CD4-positive, alpha-beta T cell (primary cell): ENCODE measurements at regions not wholly inside any gene's neighbourhood (a gene's known extent, or its start where the extent isn't known, plus 50 kb on each side); places are given as distances from the start of the nearest gene placed in this dataset.

ENCODE experiments used
- ATAC-seq: fragments of 200-7000 bp; cut with Tn5 transposase; one replicate; pipeline ENCODE4 v1.10.0; 2022; ENCODE audit warnings: mild to moderate bottlenecking; ENCODE audit not compliant: poor library complexity
- CTCF ChIA-PET: fragments of 350-600 bp; sonication (Branson Sonifier 250); formaldehyde crosslinking; loops from one replicate; lab custom pipeline; 2021; ENCODE audit warnings: antibody characterized with exemption, inconsistent platforms; lab: Charles Lee
- POLR2A ChIA-PET: fragments of 350-600 bp; sonication (Branson Sonifier 250); formaldehyde crosslinking; loops from one replicate; lab custom pipeline; 2021; ENCODE audit warnings: antibody characterized with exemption, inconsistent platforms; lab: Charles Lee
- DNase-seq, 14 experiments: peaks; one replicate each; pipeline ENCODE4 v3.0.0-alpha.2; 2013 to 2020; ENCODE audit warnings: mixed read lengths in 2 of 14
- H3K27ac ChIP-seq, 2 donors: one replicate each; pipeline versions ENCODE4 v1.5.1 to v1.7.0; 2013; ENCODE audit warnings: low read length in 2 of 2, low read depth in 1 of 2, mild to moderate bottlenecking in 1 of 2
- H3K27me3 ChIP-seq, 2 experiments: 1 replicate in 1 of 2; 2 replicates in 1 of 2; pipeline versions ENCODE4 v1.6.1 to v1.7.0; 2013; ENCODE audit warnings: low read length in 2 of 2, control low read depth in 1 of 2, mild to moderate bottlenecking in 1 of 2, moderate library complexity in 1 of 2; ENCODE audit not compliant: insufficient read depth in 2 of 2, control insufficient read depth in 1 of 2
- H3K36me3 ChIP-seq: one replicate; pipeline ENCODE4 v1.6.1; 2013; ENCODE audit warnings: low read length, control low read depth; ENCODE audit not compliant: insufficient read depth
- H3K4me1 ChIP-seq: one replicate; pipeline ENCODE4 v1.6.1; 2013; ENCODE audit warnings: low read length, control low read depth; ENCODE audit not compliant: insufficient read depth
- H3K4me3 ChIP-seq: one replicate; pipeline ENCODE4 v1.5.1; 2013; ENCODE audit warnings: mild to moderate bottlenecking, low read length, moderate library complexity
- H3K9me3 ChIP-seq, 2 experiments: 1 replicate in 1 of 2; 2 replicates in 1 of 2; pipeline versions ENCODE4 v1.6.1 to v1.7.0; 2013; ENCODE audit warnings: low read length in 2 of 2, mild to moderate bottlenecking in 2 of 2, control low read depth in 1 of 2, moderate library complexity in 1 of 2; ENCODE audit not compliant: control insufficient read depth in 1 of 2, insufficient read depth in 1 of 2
- H3K27ac Mint-ChIP-seq: one replicate; pipeline ENCODE4 v1.8.0; 2020; ENCODE audit warnings: mixed read lengths
- H3K27me3 Mint-ChIP-seq: one replicate; pipeline ENCODE4 v1.8.0; 2021; ENCODE audit warnings: mixed read lengths
- H3K36me3 Mint-ChIP-seq: one replicate; pipeline ENCODE4 v1.8.0; 2021; ENCODE audit warnings: low read depth, mixed read lengths
- H3K4me1 Mint-ChIP-seq: one replicate; pipeline ENCODE4 v1.8.0; 2021; ENCODE audit warnings: low read depth, mixed read lengths
- H3K4me3 Mint-ChIP-seq: one replicate; pipeline ENCODE4 v1.8.0; 2020; ENCODE audit warnings: mild to moderate bottlenecking, mixed read lengths
- H3K9me3 Mint-ChIP-seq: one replicate; pipeline ENCODE4 v1.8.0; 2020; ENCODE audit warnings: mixed read lengths
- CTCF ChIP-seq: fragments of 200-600 bp; IDR thresholded peaks from one replicate; pipeline ENCODE4 v1.8.0; 2022; ENCODE audit warnings: antibody characterized with exemption, mild to moderate bottlenecking
- intact Hi-C, 2 experiments: fragments of 100-400 bp; cut with DNase I in 1 of 2; cut with micrococcal nuclease in 1 of 2; formaldehyde crosslinking; loops; one replicate each; pipeline versions ENCODE4 v1.15.1 to v1.9.0; 2023 to 2025; cut with DNase I, micrococcal nuclease

- H3K27ac ChIP-seq: no peak overlapping the region
- CTCF ChIA-PET: no interaction called here
- Mint-ChIP-seq H3K27me3 (peaks cover 24% of the 10 kb centered on the region), H3K9me3 (no peaks in the 10 kb centered on the region), H3K4me3 (no peak overlapping the region), H3K27ac (no peak overlapping the region), H3K4me1 (no peaks in the 10 kb centered on the region), H3K36me3 (no peaks in the 10 kb centered on the region)
- intact Hi-C loops: no loop called here
- H3K9me3 ChIP-seq: no peaks in the 10 kb centered on the region
- POLR2A ChIA-PET: no interaction called here
- no peak for TF ChIP-seq CTCF
- H3K4me3 ChIP-seq: no peak overlapping the region
- no peaks in the 10 kb centered on the region for H3K36me3 ChIP-seq
- DNase-seq (no peak), ATAC-seq (no peak)
- H3K27me3 ChIP-seq: peaks cover 0 to 2% of the 10 kb centered on the region in 2 experiments
- H3K4me1 ChIP-seq: no peaks in the 10 kb centered on the region
Observed at GRCh38 chr15:29377161-29377560, 107.5 kb upstream of the NSMCE3 start.

- Histone ChIP-seq H3K36me3 (no peaks in the 10 kb centered on the region), H3K4me3 (no peak overlapping the region), H3K27me3 (peaks cover 0 to 2% of the 10 kb centered on the region in 2 experiments), H3K9me3 (no peaks in the 10 kb centered on the region), H3K4me1 (no peaks in the 10 kb centered on the region), H3K27ac (no peak overlapping the region)
- Mint-ChIP-seq H3K9me3 (no peaks in the 10 kb centered on the region), H3K36me3 (no peaks in the 10 kb centered on the region), H3K27ac (no peak overlapping the region), H3K4me3 (no peak overlapping the region), H3K27me3 (peaks cover 28% of the 10 kb centered on the region), H3K4me1 (no peaks in the 10 kb centered on the region)
- intact Hi-C loops: no loop called here
- no peak for TF ChIP-seq CTCF
- ChIA-PET POLR2A (no interaction called here), CTCF (no interaction called here)
- ATAC-seq (no peak), DNase-seq (no peak)
Observed at GRCh38 chr15:29376590-29376989, 107.0 kb upstream of the NSMCE3 start.

GRCh38 chr15:29369261-29369660 lies 99.6 kb upstream of the NSMCE3 start:
- Histone ChIP-seq H3K4me3 (no peak overlapping the region), H3K27ac (no peak overlapping the region), H3K36me3 (no peaks in the 10 kb centered on the region), H3K27me3 (peaks cover 0 to 9% of the 10 kb centered on the region in 2 experiments), H3K4me1 (no peaks in the 10 kb centered on the region), H3K9me3 (peaks cover 8 to 15% of the 10 kb centered on the region in 2 experiments)
- Mint-ChIP-seq H3K36me3 (no peaks in the 10 kb centered on the region), H3K27me3 (peaks cover 23% of the 10 kb centered on the region), H3K27ac (no peak overlapping the region), H3K4me1 (no peaks in the 10 kb centered on the region), H3K4me3 (no peak overlapping the region), H3K9me3 (peaks cover 7% of the 10 kb centered on the region)
- intact Hi-C loops: no loop called here
- DNase-seq (no peak), ATAC-seq (no peak)
- no peak for TF ChIP-seq CTCF
- ChIA-PET POLR2A (no interaction called here), CTCF (no interaction called here)
